SK-N-DZ (cell line): ENCODE measurements at regions not wholly inside any gene's neighbourhood (a gene's known extent, or its start where the extent isn't known, plus 50 kb on each side); places are given as distances from the start of the nearest gene placed in this dataset.
A peak's percentile ranks its signal among the peaks of the same experiment; 100 is the strongest.
"Not testable (repeated sequence)": the region's sequence is repeated elsewhere in the genome, so short reads cannot be mapped to it uniquely, and the experiment has no call there.

ENCODE experiments used
- DNase-seq: peaks from one replicate; pipeline ENCODE4 v3.0.0-alpha.2; 2015; ENCODE audit warnings: low spot score

DNA sequence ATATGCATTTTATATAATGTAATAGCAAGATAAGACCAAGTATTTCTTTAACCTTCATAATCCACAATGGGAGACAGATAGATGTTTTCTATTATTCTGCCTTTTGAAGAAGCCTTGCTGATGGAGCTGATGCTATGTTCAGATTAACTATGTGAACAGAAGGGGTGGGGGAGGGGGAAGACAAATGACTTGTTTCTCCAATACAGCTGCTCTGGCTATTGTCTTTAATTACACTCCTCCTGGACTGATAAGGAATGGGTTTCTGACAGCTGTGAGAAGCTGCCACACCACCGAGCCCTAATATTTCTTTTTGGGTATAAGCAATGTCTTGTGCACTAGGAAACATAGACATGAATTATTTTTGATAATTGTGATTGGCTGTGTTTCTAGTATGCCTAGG is 62.0 kb downstream of the CAVIN4 start:
- peak; percentile 53 for DNase-seq

DNA sequence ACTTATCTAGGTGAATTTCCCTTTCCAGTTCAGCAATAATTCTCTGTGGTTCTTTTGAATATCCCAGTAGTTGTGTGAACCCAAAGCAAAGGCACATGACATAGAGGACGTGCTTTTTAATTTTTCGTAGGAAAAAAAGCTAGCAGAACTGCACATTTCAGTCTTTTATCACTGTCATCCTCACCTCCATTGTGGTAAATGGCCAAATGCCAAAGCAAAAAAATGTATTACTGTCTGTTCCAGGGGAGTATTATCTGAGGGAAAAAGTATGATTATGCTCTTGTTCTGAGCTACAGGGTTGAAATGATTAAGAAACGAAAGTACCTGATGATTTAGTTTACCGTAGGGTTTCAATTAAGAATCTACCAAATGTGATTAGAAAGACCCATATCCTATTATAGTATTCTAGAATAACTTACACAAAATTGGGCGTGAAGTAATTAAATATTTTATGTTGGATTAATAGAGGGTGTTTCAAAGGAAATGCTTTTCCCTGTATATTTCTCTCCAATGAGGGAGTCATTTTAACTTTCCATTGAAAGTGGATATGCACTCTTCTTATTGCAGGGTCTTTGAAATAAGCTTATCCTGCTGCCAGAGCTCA is 62.7 kb downstream of the CAVIN4 start:
- DNase-seq = no peak

DNA sequence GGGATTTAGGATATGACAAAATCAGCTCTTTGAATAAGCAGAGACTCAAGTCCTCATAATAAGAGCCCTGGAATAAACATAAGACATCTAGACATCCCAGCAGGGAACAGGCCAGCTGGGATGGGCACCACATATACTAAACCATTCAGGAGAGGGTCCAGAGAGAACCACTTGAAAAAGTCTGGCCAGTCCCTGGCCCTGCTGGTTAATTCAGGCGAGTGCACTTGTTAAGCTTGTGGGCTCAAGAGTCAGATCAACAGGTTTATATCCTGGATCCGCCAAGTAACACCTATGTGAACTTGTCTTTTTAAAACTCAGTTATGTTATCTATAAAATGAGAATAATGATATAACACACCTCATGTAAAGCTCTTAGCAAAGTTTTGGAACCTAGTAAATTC is 63.3 kb downstream of the CAVIN4 start:
- no peak for DNase-seq

DNA sequence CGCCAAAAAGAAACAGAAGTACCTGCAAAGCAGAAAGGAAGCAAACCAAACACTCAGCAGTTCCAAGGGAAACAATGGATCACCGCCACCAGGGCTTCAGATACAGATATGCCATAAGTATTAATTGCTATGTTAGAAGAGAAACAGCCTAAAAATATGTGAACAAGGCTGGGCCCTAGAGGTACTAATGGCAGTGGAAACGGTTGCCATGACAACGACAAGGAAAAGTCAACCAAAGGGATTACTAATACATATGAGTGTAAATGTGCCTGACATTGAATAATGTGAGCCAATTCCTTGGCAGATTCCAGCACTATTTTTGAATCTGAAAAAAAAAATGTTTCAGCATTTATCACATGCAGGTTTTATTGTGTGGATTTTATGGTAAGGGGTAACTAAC is 75.0 kb downstream of the CAVIN4 start:
- DNase-seq = no peak

DNA sequence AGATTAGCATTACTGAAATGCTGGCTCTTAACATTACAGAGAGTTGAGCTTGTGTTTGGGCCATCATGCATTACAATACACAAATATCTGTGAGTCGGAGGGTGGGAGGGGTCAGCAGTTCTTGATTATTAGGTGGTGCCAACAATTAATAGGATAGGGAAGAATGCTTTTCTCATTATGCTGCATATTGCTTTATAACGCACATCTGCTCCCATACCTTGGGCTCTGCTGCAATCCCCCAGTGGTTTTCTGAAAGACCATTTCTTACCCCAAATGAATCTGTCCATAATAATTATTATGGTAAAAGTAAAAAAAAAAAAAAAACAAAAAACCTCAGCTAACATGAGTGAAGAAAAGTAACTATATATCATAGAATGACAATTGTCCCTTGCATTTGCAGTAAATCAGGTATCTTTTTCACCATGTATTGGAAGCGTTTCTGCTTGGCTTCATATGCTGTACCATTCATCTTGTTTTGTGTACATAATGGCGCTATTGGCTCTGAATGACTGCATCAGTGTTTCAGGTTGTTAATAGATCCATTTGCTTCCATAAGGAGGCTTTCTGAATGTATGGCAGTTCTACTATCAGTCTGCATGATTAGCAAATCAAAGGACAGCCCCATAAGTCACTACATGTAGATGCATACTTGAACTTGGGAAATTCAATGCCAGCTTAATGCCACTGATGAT is 75.9 kb downstream of the CAVIN4 start:
- no peak for DNase-seq

DNA sequence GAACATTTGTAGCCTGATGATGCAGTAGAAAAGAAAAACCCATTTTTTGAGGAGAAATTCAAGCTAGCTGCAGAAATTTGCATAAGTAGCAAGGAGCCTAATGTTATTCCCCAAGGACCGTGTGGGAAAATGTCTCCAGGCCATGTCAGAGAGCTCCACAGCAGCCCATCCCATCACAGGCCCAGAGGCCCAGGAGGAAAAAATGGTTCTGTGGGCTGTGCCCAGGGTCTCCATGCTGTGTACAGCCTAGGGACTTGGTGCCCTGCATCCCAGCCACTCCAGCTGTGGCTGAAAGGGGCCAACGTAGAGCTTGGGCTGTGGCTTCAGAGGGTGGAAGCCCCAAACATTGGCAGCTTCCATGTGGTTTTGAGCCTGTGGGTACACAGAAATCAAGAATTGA is 79.0 kb downstream of the CAVIN4 start:
- not testable (repeated sequence) for DNase-seq

DNA sequence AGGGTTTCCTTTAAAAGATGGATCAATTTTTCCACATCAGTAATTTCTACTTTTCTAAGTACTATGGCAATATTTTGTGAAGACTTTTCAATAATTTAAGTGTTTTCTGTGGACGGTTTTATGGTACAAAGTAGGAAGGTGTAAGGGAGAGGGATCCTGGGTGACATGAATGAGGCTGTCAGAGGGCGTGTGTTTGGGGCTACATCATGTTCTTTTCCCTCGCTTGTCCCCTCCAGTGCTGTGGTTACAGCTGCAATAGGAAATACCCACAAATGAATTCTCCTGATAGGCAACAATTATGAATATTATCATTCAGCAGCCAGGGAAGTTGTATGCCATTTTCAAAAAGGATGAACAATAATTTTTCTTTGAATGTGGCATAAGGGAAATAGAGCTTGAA is 83.8 kb downstream of the CAVIN4 start:
- no peak for DNase-seq

DNA sequence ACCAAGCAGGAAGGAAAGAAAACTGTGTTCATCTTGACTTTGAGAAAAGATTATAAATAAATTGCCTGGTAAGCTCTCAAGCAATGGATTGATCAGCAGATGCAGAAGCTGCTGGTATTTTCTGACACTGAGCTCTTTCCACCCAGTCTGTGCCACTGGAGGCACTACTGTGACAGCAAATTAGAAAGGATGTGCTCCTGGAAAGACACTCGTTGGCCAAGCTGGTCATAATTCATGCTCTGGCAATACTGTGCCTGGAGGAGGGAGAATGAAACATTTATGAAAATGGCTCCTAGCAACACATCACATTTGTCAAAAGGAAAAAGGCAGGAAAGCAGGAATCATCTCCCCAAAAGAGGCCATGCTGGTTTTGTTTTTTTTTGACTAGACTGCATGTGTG is 84.2 kb downstream of the CAVIN4 start:
- DNase-seq = no peak

DNA sequence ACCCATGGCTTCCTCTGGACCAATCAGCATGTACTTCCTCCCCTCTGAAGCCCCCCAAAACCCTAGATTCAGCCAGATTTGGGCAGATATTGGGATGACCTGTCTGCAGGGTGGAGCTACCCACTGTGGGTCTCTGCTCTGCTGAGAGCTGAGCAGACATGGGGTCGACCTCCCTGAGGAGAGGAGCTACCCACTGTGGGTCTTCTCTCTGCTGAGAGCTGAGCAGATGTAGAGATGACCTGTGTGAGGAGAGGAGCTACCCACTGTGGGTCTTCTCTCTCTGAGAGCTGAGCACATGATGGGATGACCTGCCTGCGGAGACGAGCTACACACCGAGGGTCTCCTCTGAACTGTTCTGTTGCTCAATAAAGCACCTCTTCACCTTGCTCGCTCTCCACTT is 89.6 kb downstream of the CAVIN4 start:
- no peak for DNase-seq

DNA sequence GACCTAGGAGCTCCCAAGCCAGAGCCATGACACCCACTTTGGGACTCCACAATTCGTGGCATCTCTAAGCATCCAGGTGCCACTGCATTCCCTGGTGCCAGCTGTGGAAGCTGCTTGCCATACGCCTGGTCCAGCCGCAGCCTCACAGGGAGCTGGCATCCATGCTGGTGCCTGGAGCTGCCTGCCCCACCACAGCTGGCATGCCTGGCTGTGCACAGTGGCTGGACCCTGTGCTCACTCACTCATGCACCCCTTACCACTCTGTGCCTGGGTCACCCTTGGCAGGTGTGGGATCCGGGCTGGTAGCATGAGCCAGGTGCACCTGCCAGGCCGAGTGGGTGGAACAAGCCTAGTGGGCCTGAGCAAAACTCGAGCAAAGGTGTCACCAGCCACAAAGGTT is 90.1 kb downstream of the CAVIN4 start:
- no peak for DNase-seq

DNA sequence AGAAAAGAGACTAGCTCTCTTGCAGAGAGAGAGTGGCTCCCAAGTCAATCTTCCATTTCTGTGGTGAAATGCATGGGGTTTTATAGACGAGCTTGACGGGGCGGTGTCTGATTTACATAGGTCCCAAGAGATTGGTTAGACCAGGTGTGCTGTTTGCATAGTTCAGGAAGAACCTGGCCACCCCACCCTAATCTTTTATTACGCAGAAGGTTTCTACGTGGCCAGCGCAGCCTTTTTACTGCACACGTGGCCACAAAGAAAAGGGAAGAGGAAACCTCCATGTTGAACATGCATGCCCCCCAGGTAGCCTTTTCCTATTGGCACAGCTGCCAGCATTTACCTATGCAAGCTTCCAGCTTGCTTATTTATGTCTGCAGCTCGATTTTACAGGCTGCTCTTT is 92.1 kb downstream of the CAVIN4 start:
- DNase-seq = no peak

DNA sequence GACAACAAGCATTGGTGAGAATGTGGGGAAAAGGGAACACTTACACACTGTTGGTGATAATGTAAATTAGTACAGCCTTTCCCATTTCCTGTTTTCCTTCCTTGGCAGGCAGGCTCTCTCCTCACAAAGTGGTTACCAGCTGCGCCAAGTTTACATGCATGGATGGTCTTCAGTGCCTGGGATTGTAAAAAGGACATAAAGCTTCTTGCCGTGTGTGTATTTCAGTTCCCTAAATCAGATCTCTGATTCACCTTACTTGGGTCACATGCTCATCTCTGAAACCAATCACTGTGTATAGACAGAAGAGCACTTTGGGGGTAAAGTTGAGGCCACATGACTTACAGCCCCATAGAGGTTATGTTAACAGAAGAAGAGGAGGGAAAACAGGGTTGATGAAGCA is 92.8 kb downstream of the CAVIN4 start:
- DNase-seq = no peak

DNA sequence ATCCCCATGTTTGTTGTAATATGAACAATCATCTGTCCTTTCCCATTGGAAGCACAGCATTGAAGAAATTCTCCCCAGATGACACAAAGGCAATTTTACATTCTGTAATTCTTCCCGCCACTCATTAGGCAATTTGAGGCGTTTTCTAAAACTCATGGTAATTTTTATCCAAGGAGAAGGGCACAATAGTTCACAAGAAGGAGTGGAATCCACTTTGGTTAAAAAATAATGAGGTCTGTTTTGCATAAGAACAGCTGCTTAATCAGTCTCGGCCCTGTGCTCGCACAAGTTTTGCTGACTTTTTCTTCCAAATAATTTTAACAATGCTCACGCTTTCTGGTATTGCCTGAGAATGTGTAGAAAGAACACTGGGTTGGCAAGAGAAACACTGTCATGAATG is 94.0 kb downstream of the CAVIN4 start:
- DNase-seq = no peak

DNA sequence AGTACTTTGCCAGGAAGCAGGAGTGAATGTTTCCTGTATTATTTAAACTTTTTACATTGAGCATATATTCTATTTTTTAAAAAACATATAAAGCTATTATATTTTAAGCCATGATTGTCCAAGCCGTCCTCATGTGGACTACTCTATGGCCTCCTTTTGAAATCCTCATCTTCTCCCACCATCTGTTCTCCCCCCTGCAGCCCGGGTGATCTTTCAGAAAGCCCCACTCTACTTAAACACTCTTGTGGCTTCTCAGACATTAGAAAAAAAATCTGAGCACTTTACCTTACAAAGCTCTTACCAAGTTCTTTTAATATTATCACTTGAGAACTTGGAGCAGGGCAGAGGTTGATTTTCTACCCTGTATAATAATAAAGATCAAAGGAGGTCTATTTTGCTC is 95.4 kb downstream of the CAVIN4 start:
- DNase-seq = no peak

DNA sequence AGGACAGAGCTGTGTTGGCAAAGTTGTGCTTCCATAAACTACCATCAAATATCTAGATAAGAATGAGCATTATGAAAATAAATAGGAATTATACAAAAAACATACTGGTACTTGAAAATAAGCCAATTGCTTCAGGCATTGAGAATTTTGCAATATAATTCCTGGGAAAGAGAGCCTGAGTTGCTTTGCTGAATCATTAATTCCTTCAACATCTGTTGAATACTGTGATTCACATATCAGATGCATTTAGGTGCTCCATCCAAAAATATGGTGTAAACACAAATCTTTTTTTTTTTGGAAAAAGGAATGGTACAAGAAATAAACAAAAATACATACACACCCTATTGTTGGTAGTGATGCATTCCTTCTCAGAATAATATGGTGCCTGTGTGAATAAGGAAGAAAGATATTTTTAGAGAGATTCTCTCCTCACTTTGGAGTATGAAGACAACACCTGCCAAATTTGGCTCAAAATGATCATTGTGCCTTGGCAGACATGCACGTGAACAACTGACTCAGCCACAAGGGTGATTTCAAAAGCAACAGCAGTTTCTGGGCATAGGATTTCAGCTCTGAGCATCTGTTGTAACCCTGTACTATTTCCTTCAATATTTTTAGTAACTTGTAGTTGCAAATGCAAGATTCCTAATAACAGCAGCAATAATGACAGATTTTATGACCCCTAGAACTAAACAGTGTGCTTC is 96.7 kb downstream of the CAVIN4 start:
- no peak for DNase-seq

DNA sequence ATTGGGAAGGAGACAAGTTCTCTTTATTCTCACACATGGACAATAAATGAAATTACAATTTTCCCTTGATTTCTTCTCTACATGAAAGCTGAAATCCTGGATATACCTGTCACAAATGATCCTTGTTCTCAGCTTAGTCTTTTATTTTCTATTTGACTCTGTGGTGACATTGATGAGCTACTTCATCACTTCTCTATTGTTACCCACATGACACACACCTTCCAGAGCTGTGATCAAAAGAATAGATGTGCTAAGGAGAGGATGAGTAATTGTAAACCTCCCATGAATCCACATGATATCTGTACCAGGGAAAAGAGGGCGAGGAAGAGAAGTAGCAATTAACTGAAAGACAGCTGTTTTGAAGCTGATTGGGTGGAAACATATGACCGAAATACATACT is 102.0 kb downstream of the CAVIN4 start:
- no peak for DNase-seq

DNA sequence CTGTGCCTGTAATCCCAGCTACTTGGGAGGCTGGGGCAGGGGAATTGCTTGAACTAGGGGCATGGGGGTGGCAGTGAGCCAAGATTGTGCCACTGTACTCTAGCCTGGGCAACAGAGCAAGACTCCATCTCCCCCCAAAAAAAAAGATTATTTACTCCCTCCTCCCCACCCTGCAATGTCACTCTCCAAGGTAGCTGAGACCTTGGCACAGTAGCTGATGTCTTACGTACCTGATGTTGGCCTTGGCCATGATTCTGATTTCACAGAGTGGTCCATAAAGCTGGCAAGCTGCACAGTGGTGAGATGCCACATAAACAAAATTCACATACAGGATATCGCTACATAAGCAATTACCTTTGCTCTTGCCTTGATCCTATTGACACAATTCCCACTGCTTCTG is 108.5 kb downstream of the CAVIN4 start:
- no peak for DNase-seq

DNA sequence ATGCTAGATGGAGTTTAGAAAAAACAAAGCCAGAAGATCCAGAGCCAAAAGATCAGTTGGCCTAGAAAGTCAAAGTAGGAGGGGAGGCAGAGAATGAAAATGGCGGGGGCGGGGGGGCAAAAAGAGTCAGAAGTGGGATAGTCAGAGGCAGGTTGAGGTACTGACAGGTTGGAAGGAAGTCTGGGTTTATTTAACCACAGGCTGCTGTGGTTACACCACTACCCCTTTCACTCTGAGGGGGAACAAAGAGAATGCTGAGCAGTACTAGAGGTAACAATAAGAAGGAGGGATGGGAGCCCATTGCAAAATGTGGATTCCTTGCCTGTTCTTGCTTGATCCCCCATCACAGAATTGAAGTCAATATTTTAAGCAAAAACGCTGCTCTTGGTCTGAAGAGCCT is 111.8 kb downstream of the CAVIN4 start:
- no peak for DNase-seq

DNA sequence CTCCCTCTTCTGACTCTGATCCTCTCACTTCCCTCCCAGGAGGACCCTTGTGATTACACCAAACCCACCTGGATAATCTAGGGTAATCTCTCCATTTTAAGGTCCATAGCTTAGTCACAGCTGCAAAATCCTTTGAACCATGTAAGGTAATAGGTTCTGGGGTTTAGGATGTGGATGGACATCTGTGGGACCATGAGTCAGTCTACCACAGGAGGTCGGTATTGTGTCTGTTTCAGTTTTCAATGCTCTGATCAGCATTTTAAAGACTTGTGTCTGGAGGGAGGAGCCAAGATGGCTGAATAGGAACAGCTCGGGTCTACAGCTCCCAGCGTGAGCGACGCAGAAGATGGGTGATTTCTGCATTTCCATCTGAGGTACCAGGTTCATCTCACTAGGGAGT is 112.6 kb downstream of the CAVIN4 start:
- no peak for DNase-seq

DNA sequence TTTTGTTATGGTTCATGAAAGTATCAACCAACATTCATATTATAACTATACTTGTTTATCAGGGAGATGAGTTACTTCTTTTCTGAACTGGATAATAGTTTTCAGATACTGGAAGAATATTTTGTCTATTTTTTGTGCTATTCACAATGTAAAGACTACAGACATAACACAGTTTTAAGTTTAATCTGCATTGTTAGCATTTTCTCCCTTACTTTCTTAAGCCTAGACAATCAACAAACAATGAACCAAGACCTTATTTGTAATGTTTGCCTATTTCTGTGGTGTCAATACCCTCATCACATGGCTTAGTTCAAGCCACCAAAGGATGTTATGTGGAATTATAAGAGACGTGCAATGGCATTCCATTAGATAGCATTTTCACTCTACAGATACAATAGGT is 119.5 kb downstream of the CAVIN4 start:
- DNase-seq = no peak

DNA sequence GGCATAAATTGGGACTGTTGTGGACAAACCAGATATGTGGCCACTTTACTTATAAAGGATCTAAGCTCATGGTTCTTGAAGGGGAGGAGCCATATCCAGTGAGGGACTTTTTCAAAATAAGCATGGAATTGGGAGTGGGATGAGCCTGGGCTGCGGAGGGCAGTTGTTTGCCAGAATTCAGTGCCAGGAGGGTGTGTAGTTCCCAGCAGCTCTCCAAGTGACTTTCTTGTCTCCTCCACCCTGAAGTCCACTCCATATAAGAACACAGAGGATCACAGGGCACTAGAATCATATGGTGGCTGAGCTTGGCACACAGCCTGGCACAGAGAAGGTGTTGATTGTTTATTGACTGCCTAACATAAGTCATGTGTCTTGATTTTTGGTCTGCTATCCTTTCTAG is 121.1 kb downstream of the CAVIN4 start:
- DNase-seq = no peak

DNA sequence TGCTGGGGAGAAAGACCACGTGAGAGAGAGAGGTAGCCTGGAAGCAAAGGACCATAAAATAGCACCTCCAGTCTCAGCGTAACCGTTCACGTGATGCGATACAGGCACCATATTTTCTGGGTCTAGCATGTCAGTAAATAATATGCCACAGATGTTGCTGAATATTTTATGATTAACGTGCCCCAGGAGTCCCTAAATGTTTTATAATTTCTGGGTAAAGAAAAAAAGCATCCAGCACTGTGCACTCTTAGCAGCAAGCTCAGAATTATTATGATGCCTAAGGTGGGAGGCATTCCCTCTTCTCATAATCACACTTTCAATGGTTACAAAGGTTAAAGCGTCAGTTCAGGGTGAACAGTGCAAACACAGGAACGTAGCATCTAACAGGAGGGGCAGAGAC is 121.8 kb downstream of the CAVIN4 start:
- DNase-seq = no peak

DNA sequence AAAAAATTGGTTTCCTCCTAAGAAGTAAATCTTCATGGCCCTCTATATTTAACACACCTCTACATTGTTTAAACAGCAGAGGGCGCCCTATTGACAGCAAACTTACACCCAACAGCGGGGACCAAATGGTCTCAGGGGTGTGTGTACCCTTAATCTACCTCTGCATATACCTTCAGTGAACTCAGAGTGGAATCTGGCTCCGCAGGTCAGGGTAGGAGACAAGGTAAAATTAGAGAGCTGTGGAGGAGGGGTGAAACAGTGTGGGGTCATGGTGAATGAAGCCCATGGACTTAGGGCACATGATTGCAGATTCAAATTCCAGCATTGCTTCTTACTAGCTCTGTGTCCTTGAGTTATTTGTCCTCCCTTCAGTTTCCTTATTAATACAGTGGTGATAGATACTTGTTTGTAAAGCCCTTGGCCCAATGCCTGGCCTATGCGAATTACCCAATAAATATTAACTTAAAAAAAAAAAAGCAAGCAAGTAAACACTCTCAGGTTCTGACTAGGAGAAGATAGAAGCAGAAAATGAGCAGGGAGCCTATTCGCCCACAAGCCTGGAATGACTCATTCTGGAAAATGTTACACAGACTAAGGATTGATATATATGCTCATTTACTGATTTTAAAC is 122.9 kb downstream of the CAVIN4 start:
- peak; percentile 29 for DNase-seq
